ENCODE measurements at regions not wholly inside any gene's neighbourhood (a gene's known extent, or its start where the extent isn't known, plus 50 kb on each side); places are given as distances from the start of the nearest gene placed in this dataset.

DNA sequence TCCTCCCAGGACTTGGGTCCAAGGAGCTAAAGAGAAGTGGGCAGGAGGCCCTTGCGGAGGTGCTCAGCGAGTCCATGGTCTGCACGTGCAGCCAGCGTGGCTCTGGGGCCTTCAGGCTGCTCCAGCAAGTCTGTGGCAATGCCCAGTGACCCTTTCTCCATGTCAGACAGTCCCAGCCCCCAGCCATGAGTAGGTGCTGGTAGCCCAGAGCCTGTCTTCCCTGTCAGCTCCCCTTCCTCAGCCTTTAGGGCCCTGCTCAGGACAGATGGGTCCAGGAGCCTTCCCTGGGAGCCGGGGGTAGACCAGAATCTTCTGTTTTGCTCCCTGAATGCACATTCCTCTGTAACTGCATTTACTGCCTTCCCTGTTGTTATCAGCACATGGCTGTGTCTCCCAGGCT is 147.2 kb upstream of the IRX2 start:
- TF ChIP-seq, protein P1, sequence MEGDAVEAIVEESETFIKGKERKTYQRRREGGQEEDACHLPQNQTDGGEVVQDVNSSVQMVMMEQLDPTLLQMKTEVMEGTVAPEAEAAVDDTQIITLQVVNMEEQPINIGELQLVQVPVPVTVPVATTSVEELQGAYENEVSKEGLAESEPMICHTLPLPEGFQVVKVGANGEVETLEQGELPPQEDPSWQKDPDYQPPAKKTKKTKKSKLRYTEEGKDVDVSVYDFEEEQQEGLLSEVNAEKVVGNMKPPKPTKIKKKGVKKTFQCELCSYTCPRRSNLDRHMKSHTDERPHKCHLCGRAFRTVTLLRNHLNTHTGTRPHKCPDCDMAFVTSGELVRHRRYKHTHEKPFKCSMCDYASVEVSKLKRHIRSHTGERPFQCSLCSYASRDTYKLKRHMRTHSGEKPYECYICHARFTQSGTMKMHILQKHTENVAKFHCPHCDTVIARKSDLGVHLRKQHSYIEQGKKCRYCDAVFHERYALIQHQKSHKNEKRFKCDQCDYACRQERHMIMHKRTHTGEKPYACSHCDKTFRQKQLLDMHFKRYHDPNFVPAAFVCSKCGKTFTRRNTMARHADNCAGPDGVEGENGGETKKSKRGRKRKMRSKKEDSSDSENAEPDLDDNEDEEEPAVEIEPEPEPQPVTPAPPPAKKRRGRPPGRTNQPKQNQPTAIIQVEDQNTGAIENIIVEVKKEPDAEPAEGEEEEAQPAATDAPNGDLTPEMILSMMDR (IDR thresholded peaks at IDR 0.05), result no peak
- TF ChIP-seq CHD4 (IDR thresholded peaks at IDR 0.05; ENCODE audit: borderline replicate concordance) (no peak), EP300 (IDR thresholded peaks at IDR 0.05) (no peak), RNF2 (IDR thresholded peaks at IDR 0.05; ENCODE audit: borderline replicate concordance, low read depth) (no peak), POLR2AphosphoS2 (conservative IDR thresholded peaks at IDR 0.05; ENCODE audit: low read length) (no peak), TFCP2L1 (CRISPR knock-in tag; IDR thresholded peaks at IDR 0.05) (no peak), CBX2 (IDR thresholded peaks at IDR 0.05; ENCODE audit: borderline replicate concordance, low read depth) (no peak), NR3C1 (IDR thresholded peaks at IDR 0.05) (no peak), HDAC2 (IDR thresholded peaks at IDR 0.05) (no peak), CHD2 (IDR thresholded peaks at IDR 0.05; ENCODE audit: low read length, partially characterized antibody) (no peak)
- TF ChIP-seq, protein P2, sequence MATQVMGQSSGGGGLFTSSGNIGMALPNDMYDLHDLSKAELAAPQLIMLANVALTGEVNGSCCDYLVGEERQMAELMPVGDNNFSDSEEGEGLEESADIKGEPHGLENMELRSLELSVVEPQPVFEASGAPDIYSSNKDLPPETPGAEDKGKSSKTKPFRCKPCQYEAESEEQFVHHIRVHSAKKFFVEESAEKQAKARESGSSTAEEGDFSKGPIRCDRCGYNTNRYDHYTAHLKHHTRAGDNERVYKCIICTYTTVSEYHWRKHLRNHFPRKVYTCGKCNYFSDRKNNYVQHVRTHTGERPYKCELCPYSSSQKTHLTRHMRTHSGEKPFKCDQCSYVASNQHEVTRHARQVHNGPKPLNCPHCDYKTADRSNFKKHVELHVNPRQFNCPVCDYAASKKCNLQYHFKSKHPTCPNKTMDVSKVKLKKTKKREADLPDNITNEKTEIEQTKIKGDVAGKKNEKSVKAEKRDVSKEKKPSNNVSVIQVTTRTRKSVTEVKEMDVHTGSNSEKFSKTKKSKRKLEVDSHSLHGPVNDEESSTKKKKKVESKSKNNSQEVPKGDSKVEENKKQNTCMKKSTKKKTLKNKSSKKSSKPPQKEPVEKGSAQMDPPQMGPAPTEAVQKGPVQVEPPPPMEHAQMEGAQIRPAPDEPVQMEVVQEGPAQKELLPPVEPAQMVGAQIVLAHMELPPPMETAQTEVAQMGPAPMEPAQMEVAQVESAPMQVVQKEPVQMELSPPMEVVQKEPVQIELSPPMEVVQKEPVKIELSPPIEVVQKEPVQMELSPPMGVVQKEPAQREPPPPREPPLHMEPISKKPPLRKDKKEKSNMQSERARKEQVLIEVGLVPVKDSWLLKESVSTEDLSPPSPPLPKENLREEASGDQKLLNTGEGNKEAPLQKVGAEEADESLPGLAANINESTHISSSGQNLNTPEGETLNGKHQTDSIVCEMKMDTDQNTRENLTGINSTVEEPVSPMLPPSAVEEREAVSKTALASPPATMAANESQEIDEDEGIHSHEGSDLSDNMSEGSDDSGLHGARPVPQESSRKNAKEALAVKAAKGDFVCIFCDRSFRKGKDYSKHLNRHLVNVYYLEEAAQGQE (IDR thresholded peaks at IDR 0.05), result no peak
- TF ChIP-seq, protein P3, sequence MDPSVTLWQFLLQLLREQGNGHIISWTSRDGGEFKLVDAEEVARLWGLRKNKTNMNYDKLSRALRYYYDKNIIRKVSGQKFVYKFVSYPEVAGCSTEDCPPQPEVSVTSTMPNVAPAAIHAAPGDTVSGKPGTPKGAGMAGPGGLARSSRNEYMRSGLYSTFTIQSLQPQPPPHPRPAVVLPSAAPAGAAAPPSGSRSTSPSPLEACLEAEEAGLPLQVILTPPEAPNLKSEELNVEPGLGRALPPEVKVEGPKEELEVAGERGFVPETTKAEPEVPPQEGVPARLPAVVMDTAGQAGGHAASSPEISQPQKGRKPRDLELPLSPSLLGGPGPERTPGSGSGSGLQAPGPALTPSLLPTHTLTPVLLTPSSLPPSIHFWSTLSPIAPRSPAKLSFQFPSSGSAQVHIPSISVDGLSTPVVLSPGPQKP (IDR thresholded peaks at IDR 0.05; ENCODE audit: low read depth, low read length), result no peak
- TF ChIP-seq, protein P4, sequence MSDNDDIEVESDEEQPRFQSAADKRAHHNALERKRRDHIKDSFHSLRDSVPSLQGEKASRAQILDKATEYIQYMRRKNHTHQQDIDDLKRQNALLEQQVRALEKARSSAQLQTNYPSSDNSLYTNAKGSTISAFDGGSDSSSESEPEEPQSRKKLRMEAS (IDR thresholded peaks at IDR 0.05), result no peak

All from A549 (cell line).